Peyer's patch (tissue), 4 donors: ENCODE measurements at regions not wholly inside any gene's neighbourhood (a gene's known extent, or its start where the extent isn't known, plus 50 kb on each side); places are given as distances from the start of the nearest gene placed in this dataset.

Source experiments
- CTCF ChIP-seq, 6 experiments: fragments of 450-650 bp in 4 of 6; fragments of 200-600 bp in 2 of 6; sonication (generic) in 1 of 6; IDR thresholded peaks; one replicate each; pipeline ENCODE4 v1.5.1; 2017 to 2019; ENCODE audit warnings: antibody characterized with exemption in 6 of 6, mild to moderate bottlenecking in 3 of 6, moderate library complexity in 1 of 6
- POLR2A ChIP-seq, 2 donors: fragments of 450-650 bp; IDR thresholded peaks; one replicate each; pipeline ENCODE4 v1.5.1; 2017; ENCODE audit warnings: antibody characterized with exemption in 2 of 2, mild to moderate bottlenecking in 2 of 2, moderate library complexity in 2 of 2

- TF ChIP-seq CTCF (IDR thresholded peaks at IDR 0.05) = no peak
- TF ChIP-seq POLR2A (IDR thresholded peaks at IDR 0.05) = no peak
Measured at GRCh38 chr6:14489445-14489844, 371.9 kb downstream of the CD83 start.
